Colonic mucosa (tissue), 4 donors: ENCODE measurements at regions not wholly inside any gene's neighbourhood (a gene's known extent, or its start where the extent isn't known, plus 50 kb on each side); places are given as distances from the start of the nearest gene placed in this dataset.

Source experiments
- DNase-seq: peaks from one replicate; pipeline ENCODE4 v3.0.0-alpha.2; 2020
- H3K27ac ChIP-seq: fragments of 200-600 bp; one replicate; pipeline ENCODE4 v1.8.0; 2021
- H3K27me3 ChIP-seq: fragments of 200-600 bp; one replicate; pipeline ENCODE4 v1.8.0; 2021
- H3K36me3 ChIP-seq: fragments of 200-600 bp; one replicate; pipeline ENCODE4 v1.8.0; 2021
- H3K4me1 ChIP-seq: fragments of 200-600 bp; one replicate; pipeline ENCODE4 v1.8.0; 2021; ENCODE audit warnings: mild to moderate bottlenecking
- H3K4me3 ChIP-seq: fragments of 200-600 bp; one replicate; pipeline ENCODE4 v1.8.0; 2021
- H3K9ac ChIP-seq, 2 donors: one replicate each; pipeline ENCODE4 v1.7.0; 2013; ENCODE audit warnings: control low read depth in 2 of 2, low read depth in 2 of 2, low read length in 2 of 2
- H3K9me3 ChIP-seq: fragments of 200-600 bp; one replicate; pipeline ENCODE4 v1.8.0; 2021
- CTCF ChIP-seq: fragments of 200-600 bp; IDR thresholded peaks from one replicate; pipeline ENCODE4 v1.8.0; 2022; ENCODE audit warnings: antibody characterized with exemption, mild to moderate bottlenecking
- intact Hi-C: fragments of 100-400 bp; cut with DNase I; formaldehyde crosslinking; loops from one replicate; pipeline ENCODE4 v1.14.1; 2022
- donor health status: healthy.
- donor health status: DM: no; HTN: no; CAD: no.
- donor health status: DM: no; HTN: no; CAD: no.

- Histone ChIP-seq H3K27ac (no peak overlapping the region), H3K36me3 (no peaks in the 10 kb centered on the region), H3K4me1 (no peaks in the 10 kb centered on the region), H3K9me3 (no peaks in the 10 kb centered on the region), H3K27me3 (no peaks in the 10 kb centered on the region), H3K4me3 (no peak overlapping the region), H3K9ac (no peak overlapping the region)
- no peak for DNase-seq
- intact Hi-C loops, result no loop called here
- no peak for TF ChIP-seq CTCF
These were observed 211.0 kb upstream of the IRX5 start for GRCh38 chr16:54719624-54720023.

GRCh38 chr16:54718376-54718775 is 212.3 kb upstream of the IRX5 start:
- intact Hi-C loops, result no loop called here

DNA sequence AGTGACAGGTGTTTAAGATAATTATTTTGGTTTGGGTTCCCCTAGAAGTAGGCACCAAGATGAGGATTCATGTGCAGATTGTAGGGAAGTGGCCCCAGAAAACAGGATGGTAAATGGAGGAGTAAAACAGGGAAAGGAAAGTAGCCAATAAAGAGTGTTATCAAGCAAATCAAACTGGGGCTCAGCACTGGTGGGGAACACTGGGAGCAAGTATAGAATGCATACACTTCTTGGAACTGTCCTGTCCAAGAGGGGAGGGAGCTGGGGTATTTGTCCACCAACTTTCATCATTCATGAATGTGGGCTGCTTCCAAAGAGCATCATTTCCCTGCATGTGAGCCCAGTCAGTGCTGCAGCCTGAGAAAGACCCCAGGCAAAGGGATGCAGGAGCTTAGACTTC is 215.7 kb upstream of the IRX5 start:
- no peak for DNase-seq
- H3K9me3 ChIP-seq, result no peaks in the 10 kb centered on the region
- no peaks in the 10 kb centered on the region for H3K4me1 ChIP-seq
- no peaks in the 10 kb centered on the region for H3K36me3 ChIP-seq
- no peak for TF ChIP-seq CTCF
- no peak overlapping the region for H3K27ac ChIP-seq
- no peak overlapping the region for H3K9ac ChIP-seq
- no peak overlapping the region for H3K4me3 ChIP-seq
- no peaks in the 10 kb centered on the region for H3K27me3 ChIP-seq
- intact Hi-C loops, result no loop called here

More at GRCh38 chr16:54718376-54718775, 212.3 kb upstream of the IRX5 start:
- no peaks in the 10 kb centered on the region for H3K9me3 ChIP-seq
- no peaks in the 10 kb centered on the region for H3K4me1 ChIP-seq
- no peak overlapping the region for H3K9ac ChIP-seq
- H3K36me3 ChIP-seq, result no peaks in the 10 kb centered on the region
- no peak overlapping the region for H3K27ac ChIP-seq
- no peaks in the 10 kb centered on the region for H3K27me3 ChIP-seq
- no peak for DNase-seq
- no peak overlapping the region for H3K4me3 ChIP-seq
- TF ChIP-seq CTCF, result no peak

- H3K9me3 ChIP-seq, result no peaks in the 10 kb centered on the region
- no peak for DNase-seq
- no peaks in the 10 kb centered on the region for H3K4me1 ChIP-seq
- TF ChIP-seq CTCF, result no peak
- no peaks in the 10 kb centered on the region for H3K27me3 ChIP-seq
- H3K27ac ChIP-seq, result no peak overlapping the region
- intact Hi-C loops, result no loop called here
- no peaks in the 10 kb centered on the region for H3K36me3 ChIP-seq
- H3K9ac ChIP-seq, result no peak overlapping the region
- H3K4me3 ChIP-seq, result no peak overlapping the region
These were observed 217.8 kb upstream of the IRX5 start for GRCh38 chr16:54712866-54713265.

GRCh38 chr16:54707813-54708212 is 222.9 kb upstream of the IRX5 start:
- no peak for DNase-seq
- H3K9ac ChIP-seq, result no peak overlapping the region
- no peaks in the 10 kb centered on the region for H3K36me3 ChIP-seq
- no peaks in the 10 kb centered on the region for H3K9me3 ChIP-seq
- H3K4me3 ChIP-seq, result no peak overlapping the region
- intact Hi-C loops, result no loop called here
- no peak overlapping the region for H3K27ac ChIP-seq
- no peak for TF ChIP-seq CTCF
- H3K4me1 ChIP-seq, result no peaks in the 10 kb centered on the region
- H3K27me3 ChIP-seq, result no peaks in the 10 kb centered on the region

- no peak overlapping the region for H3K27ac ChIP-seq
- no peaks in the 10 kb centered on the region for H3K36me3 ChIP-seq
- no peak overlapping the region for H3K4me3 ChIP-seq
- H3K27me3 ChIP-seq, result no peaks in the 10 kb centered on the region
- TF ChIP-seq CTCF, result no peak
- no peak overlapping the region for H3K9ac ChIP-seq
- no peak for DNase-seq
- H3K9me3 ChIP-seq, result no peaks in the 10 kb centered on the region
- intact Hi-C loops, result no loop called here
- no peaks in the 10 kb centered on the region for H3K4me1 ChIP-seq
These were observed 224.3 kb upstream of the IRX5 start for GRCh38 chr16:54706406-54706805.
